Panc1 (cell line): ENCODE measurements at regions not wholly inside any gene's neighbourhood (a gene's known extent, or its start where the extent isn't known, plus 50 kb on each side); places are given as distances from the start of the nearest gene placed in this dataset.

Source experiments
- ATAC-seq: fragments of 200-7000 bp; cut with Tn5 transposase; 2 replicates; pipeline ENCODE4 v1.9.1; 2020; ENCODE audit warnings: mild to moderate bottlenecking, moderate library complexity
- BruUV-seq: library from RNA; stranded (reverse); fragments of 400-500 nt; replicated peaks from 2 replicates; lab custom pipeline; 2021; lab: Mats Ljungman, UMichigan
- CTCF ChIA-PET: fragments of 300-600 bp; sonication (Branson Sonifier 250); formaldehyde crosslinking; loops from one replicate; lab custom pipeline; 2022; ENCODE audit warnings: antibody characterized with exemption; lab: Charles Lee
- POLR2A ChIA-PET: fragments of 300-600 bp; sonication (Branson Sonifier 250); formaldehyde crosslinking; loops from one replicate; lab custom pipeline; 2022; ENCODE audit warnings: antibody characterized with exemption; lab: Charles Lee
- DNase-seq: peaks from one replicate; pipeline ENCODE4 v3.0.0-alpha.2; 2010; ENCODE audit warnings: low read depth, low spot score
- H3K27ac ChIP-seq: 2 replicates; pipeline ENCODE4 v1.5.1; 2011; ENCODE audit warnings: mild to moderate bottlenecking, low read length, inconsistent platforms
- H3K27me3 ChIP-seq: fragments of 200-500 bp; sonication (Bioruptor generic); 2 replicates; pipeline ENCODE4 v1.6.0; 2014; ENCODE audit warnings: low read length, inconsistent platforms; ENCODE audit not compliant: control insufficient read depth, insufficient read depth
- H3K36me3 ChIP-seq: fragments of 200-500 bp; sonication (Bioruptor generic); 2 replicates; pipeline ENCODE4 v1.5.1; 2014; ENCODE audit warnings: inconsistent platforms, mild to moderate bottlenecking, low read length, moderate library complexity; ENCODE audit not compliant: control insufficient read depth, insufficient read depth
- H3K4me1 ChIP-seq: 2 replicates; pipeline ENCODE4 v1.5.1; 2011; ENCODE audit warnings: inconsistent platforms, mild to moderate bottlenecking, low read length, moderate library complexity; ENCODE audit not compliant: control insufficient read depth, insufficient read depth
- H3K4me3 ChIP-seq, 2 experiments: 2 replicates each; pipeline ENCODE4 v1.5.1; 2011 to 2012; ENCODE audit warnings: low read depth in 2 of 2, low read length in 2 of 2, mild to moderate bottlenecking in 2 of 2, inconsistent platforms in 1 of 2, moderate library complexity in 1 of 2
- H3K9me3 ChIP-seq: fragments of 200-500 bp; sonication (Bioruptor generic); 2 replicates; pipeline ENCODE4 v1.5.1; 2014; ENCODE audit warnings: low read depth, mild to moderate bottlenecking, inconsistent platforms, low read length, moderate library complexity; ENCODE audit not compliant: control insufficient read depth, insufficient read depth
- POLR2AphosphoS5 ChIP-seq: IDR thresholded peaks from 2 replicates; pipeline ENCODE4 v1.6.1; 2012; ENCODE audit warnings: mild to moderate bottlenecking, low read depth, low read length, moderate library complexity
- SIN3A ChIP-seq: IDR thresholded peaks from 2 replicates; pipeline ENCODE4 v1.6.1; 2012; ENCODE audit warnings: low read depth, mild to moderate bottlenecking, low read length, moderate library complexity, borderline replicate concordance; ENCODE audit not compliant: insufficient read depth
- TCF7L2 ChIP-seq: IDR thresholded peaks from 2 replicates; pipeline ENCODE4 v1.6.1; 2011; ENCODE audit warnings: mild to moderate bottlenecking, low read depth, low read length, inconsistent platforms
- in situ Hi-C: cut with HindIII; loops from 2 replicates; pipeline ENCODE4 v1.10.0; 2016; ENCODE audit warnings: low sequenced_read_pairs, low pct_unique_long_range_greater_than_20kb
- intact Hi-C: fragments of 100-400 bp; cut with micrococcal nuclease; formaldehyde crosslinking; loops from one replicate; pipeline ENCODE4 v1.10.0; 2022; ENCODE audit not compliant: unreplicated experiment
- TF ChIP-seq, protein P1 (sequence below): fragments of 450-650 bp; IDR thresholded peaks from 2 replicates; pipeline ENCODE4 v1.5.1; 2017; ENCODE audit warnings: mild to moderate bottlenecking
- TF ChIP-seq, protein P2 (sequence below), 2 experiments: IDR thresholded peaks; 2 replicates each; pipeline ENCODE4 v1.6.1; 2011 to 2012; ENCODE audit warnings: low read depth in 2 of 2, control low read depth in 1 of 2, low read length in 1 of 2, mild to moderate bottlenecking in 1 of 2, moderate library complexity in 1 of 2; ENCODE audit not compliant: insufficient read depth in 1 of 2

GRCh38 chr7:26487780-26488515, 196.3 kb downstream of the SNX10 start:
- H3K27me3 ChIP-seq: no peaks in the 10 kb centered on the region
- TF ChIP-seq TCF7L2 (no peak), POLR2AphosphoS5 (no peak)
- TF ChIP-seq, protein P1, sequence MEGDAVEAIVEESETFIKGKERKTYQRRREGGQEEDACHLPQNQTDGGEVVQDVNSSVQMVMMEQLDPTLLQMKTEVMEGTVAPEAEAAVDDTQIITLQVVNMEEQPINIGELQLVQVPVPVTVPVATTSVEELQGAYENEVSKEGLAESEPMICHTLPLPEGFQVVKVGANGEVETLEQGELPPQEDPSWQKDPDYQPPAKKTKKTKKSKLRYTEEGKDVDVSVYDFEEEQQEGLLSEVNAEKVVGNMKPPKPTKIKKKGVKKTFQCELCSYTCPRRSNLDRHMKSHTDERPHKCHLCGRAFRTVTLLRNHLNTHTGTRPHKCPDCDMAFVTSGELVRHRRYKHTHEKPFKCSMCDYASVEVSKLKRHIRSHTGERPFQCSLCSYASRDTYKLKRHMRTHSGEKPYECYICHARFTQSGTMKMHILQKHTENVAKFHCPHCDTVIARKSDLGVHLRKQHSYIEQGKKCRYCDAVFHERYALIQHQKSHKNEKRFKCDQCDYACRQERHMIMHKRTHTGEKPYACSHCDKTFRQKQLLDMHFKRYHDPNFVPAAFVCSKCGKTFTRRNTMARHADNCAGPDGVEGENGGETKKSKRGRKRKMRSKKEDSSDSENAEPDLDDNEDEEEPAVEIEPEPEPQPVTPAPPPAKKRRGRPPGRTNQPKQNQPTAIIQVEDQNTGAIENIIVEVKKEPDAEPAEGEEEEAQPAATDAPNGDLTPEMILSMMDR: no peak
- POLR2A ChIA-PET: no interaction called here
- H3K27ac ChIP-seq: no peak overlapping the region
- H3K4me1 ChIP-seq: no peaks in the 10 kb centered on the region
- H3K9me3 ChIP-seq: no peaks in the 10 kb centered on the region
- no peak for ATAC-seq
- BruUV-seq: no TSS peak
- no peak overlapping the region for H3K4me3 ChIP-seq
- H3K36me3 ChIP-seq: no peaks in the 10 kb centered on the region
- no peak for DNase-seq
- in situ Hi-C loops: no loop called here
- CTCF ChIA-PET: no interaction called here
- intact Hi-C loops: no loop called here

DNA sequence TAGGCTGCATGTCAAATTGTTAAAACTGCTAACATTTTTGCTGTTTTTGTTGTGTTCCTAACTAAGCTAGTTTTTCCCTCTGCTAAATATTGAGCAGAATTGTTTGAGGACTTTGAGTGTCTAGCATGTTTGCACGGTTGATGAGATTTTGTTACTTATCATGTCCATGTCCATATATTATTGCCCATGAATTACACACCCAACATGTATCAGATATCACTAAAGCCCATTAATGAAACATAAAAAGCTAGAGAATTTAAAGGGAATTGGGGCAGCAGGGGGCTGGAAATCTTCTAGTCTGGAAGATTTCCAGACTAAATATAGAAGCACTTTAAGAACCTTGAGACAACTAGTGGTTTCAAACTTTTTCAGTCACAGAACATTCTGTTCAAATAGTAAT, 197.7 kb downstream of the SNX10 start:
- H3K27me3 ChIP-seq: no peaks in the 10 kb centered on the region
- H3K4me1 ChIP-seq: no peaks in the 10 kb centered on the region
- intact Hi-C loops (no loop called here), in situ Hi-C loops (no loop called here)
- H3K9me3 ChIP-seq: no peaks in the 10 kb centered on the region
- no peak overlapping the region for H3K27ac ChIP-seq
- POLR2A ChIA-PET: no interaction called here
- DNase-seq (no peak), ATAC-seq (no peak)
- no peak overlapping the region for H3K4me3 ChIP-seq
- BruUV-seq: no TSS peak
- CTCF ChIA-PET: no interaction called here
- TF ChIP-seq POLR2AphosphoS5 (no peak), SIN3A (no peak), TCF7L2 (no peak)
- TF ChIP-seq, protein P2, sequence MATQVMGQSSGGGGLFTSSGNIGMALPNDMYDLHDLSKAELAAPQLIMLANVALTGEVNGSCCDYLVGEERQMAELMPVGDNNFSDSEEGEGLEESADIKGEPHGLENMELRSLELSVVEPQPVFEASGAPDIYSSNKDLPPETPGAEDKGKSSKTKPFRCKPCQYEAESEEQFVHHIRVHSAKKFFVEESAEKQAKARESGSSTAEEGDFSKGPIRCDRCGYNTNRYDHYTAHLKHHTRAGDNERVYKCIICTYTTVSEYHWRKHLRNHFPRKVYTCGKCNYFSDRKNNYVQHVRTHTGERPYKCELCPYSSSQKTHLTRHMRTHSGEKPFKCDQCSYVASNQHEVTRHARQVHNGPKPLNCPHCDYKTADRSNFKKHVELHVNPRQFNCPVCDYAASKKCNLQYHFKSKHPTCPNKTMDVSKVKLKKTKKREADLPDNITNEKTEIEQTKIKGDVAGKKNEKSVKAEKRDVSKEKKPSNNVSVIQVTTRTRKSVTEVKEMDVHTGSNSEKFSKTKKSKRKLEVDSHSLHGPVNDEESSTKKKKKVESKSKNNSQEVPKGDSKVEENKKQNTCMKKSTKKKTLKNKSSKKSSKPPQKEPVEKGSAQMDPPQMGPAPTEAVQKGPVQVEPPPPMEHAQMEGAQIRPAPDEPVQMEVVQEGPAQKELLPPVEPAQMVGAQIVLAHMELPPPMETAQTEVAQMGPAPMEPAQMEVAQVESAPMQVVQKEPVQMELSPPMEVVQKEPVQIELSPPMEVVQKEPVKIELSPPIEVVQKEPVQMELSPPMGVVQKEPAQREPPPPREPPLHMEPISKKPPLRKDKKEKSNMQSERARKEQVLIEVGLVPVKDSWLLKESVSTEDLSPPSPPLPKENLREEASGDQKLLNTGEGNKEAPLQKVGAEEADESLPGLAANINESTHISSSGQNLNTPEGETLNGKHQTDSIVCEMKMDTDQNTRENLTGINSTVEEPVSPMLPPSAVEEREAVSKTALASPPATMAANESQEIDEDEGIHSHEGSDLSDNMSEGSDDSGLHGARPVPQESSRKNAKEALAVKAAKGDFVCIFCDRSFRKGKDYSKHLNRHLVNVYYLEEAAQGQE (IDR thresholded peaks at IDR 0.05; ENCODE audit: insufficient read depth in 1 of 2, low read depth in 2 of 2, low read length in 1 of 2): no peak
- TF ChIP-seq, protein P1: no peak
- H3K36me3 ChIP-seq: no peaks in the 10 kb centered on the region
